H9 (cell line): ENCODE measurements at regions not wholly inside any gene's neighbourhood (a gene's known extent, or its start where the extent isn't known, plus 50 kb on each side); places are given as distances from the start of the nearest gene placed in this dataset.

Experiments
- DNase-seq: peaks from one replicate; pipeline ENCODE4 v3.0.0-alpha.2; 2017
- H2AFZ ChIP-seq: one replicate; pipeline ENCODE4 v1.6.1; 2013; ENCODE audit warnings: mild to moderate bottlenecking, low read length, control low read depth, moderate library complexity
- H2AK5ac ChIP-seq: 2 replicates; pipeline ENCODE4 v1.6.1; 2013; ENCODE audit warnings: low read length, control low read depth, mixed read lengths; ENCODE audit not compliant: insufficient read length
- H2BK120ac ChIP-seq: one replicate; pipeline ENCODE4 v1.6.1; 2013; ENCODE audit warnings: low read depth, mild to moderate bottlenecking, low read length, control low read depth, inconsistent platforms; ENCODE audit not compliant: poor library complexity, severe bottlenecking
- H2BK12ac ChIP-seq: 2 replicates; pipeline ENCODE4 v1.6.1; 2013; ENCODE audit warnings: low read length, control low read depth, mixed read lengths, low read depth; ENCODE audit not compliant: insufficient read length
- H2BK15ac ChIP-seq: 2 replicates; pipeline ENCODE4 v1.6.1; 2013; ENCODE audit warnings: low read depth, low read length, control low read depth
- H2BK20ac ChIP-seq: one replicate; pipeline ENCODE4 v1.6.1; 2013; ENCODE audit warnings: low read depth, mild to moderate bottlenecking, low read length, control low read depth, inconsistent platforms; ENCODE audit not compliant: poor library complexity, severe bottlenecking
- H2BK5ac ChIP-seq: 2 replicates; pipeline ENCODE4 v1.6.1; 2013; ENCODE audit warnings: low read length, control low read depth, mixed read lengths; ENCODE audit not compliant: insufficient read length
- H3K14ac ChIP-seq: 2 replicates; pipeline ENCODE4 v1.6.1; 2013; ENCODE audit warnings: low read length, control low read depth; ENCODE audit not compliant: insufficient read depth
- H3K18ac ChIP-seq: 2 replicates; pipeline ENCODE4 v1.6.1; 2013; ENCODE audit warnings: low read depth, mild to moderate bottlenecking, mixed read lengths, low read length, control low read depth; ENCODE audit not compliant: insufficient read length
- H3K23ac ChIP-seq: 2 replicates; pipeline ENCODE4 v1.6.1; 2013; ENCODE audit warnings: low read length, control low read depth, mixed read lengths, low read depth; ENCODE audit not compliant: insufficient read length
- H3K23me2 ChIP-seq: 2 replicates; pipeline ENCODE4 v1.6.1; 2013; ENCODE audit warnings: low read depth, mild to moderate bottlenecking, mixed read lengths, low read length, control low read depth; ENCODE audit not compliant: insufficient read length, poor library complexity, severe bottlenecking
- H3K27ac ChIP-seq: 2 replicates; pipeline ENCODE4 v1.5.1; 2013; ENCODE audit warnings: low read length, control low read depth, mixed read lengths, low read depth; ENCODE audit not compliant: insufficient read length
- H3K27me3 ChIP-seq: 2 replicates; pipeline ENCODE4 v1.6.1; 2013; ENCODE audit warnings: low read length, control low read depth, inconsistent platforms; ENCODE audit not compliant: insufficient read depth
- H3K4ac ChIP-seq: 2 replicates; pipeline ENCODE4 v1.6.1; 2013; ENCODE audit warnings: low read depth, mild to moderate bottlenecking, control low read depth, inconsistent platforms, low read length, moderate library complexity
- H3K4me1 ChIP-seq: 2 replicates; pipeline ENCODE4 v1.6.1; 2013; ENCODE audit warnings: low read length, control low read depth, inconsistent platforms; ENCODE audit not compliant: insufficient read depth
- H3K4me2 ChIP-seq: 2 replicates; pipeline ENCODE4 v1.6.1; 2013; ENCODE audit warnings: low read length, control low read depth, mixed read lengths; ENCODE audit not compliant: insufficient read length, insufficient read depth
- H3K56ac ChIP-seq: 2 replicates; pipeline ENCODE4 v1.6.1; 2013; ENCODE audit warnings: low read depth, mild to moderate bottlenecking, mixed read lengths, low read length, control low read depth; ENCODE audit not compliant: insufficient read length
- H3K79me1 ChIP-seq: 2 replicates; pipeline ENCODE4 v1.6.1; 2013; ENCODE audit warnings: low read depth, mild to moderate bottlenecking, moderate library complexity, low read length, control low read depth, inconsistent platforms; ENCODE audit not compliant: insufficient read depth, poor library complexity, severe bottlenecking
- H3K79me2 ChIP-seq: 2 replicates; pipeline ENCODE4 v1.6.1; 2013; ENCODE audit warnings: low read length, control low read depth, inconsistent platforms; ENCODE audit not compliant: insufficient read depth
- H3K9ac ChIP-seq: 2 replicates; pipeline ENCODE4 v1.6.1; 2013; ENCODE audit warnings: low read length, control low read depth, mixed read lengths; ENCODE audit not compliant: insufficient read length; ENCODE audit errors: extremely low read depth
- H3K9me3 ChIP-seq: one replicate; pipeline ENCODE4 v1.6.1; 2013; ENCODE audit warnings: low read depth, low read length, inconsistent platforms; ENCODE audit not compliant: control insufficient read depth
- H3T11ph ChIP-seq: one replicate; pipeline ENCODE4 v1.6.1; 2013; ENCODE audit warnings: mild to moderate bottlenecking, low read length, control low read depth, inconsistent platforms
- H4K20me1 ChIP-seq: one replicate; pipeline ENCODE4 v1.6.1; 2013; ENCODE audit not compliant: control insufficient read depth, insufficient read length, insufficient read depth
- H4K5ac ChIP-seq: 2 replicates; pipeline ENCODE4 v1.6.1; 2013; ENCODE audit warnings: low read depth, mild to moderate bottlenecking, mixed read lengths, low read length, control low read depth; ENCODE audit not compliant: insufficient read length
- H4K8ac ChIP-seq: replicated peaks from 2 replicates; pipeline ENCODE4 v1.6.1; 2013; ENCODE audit warnings: low read length, control low read depth, mixed read lengths, low read depth; ENCODE audit not compliant: insufficient read length
- H4K91ac ChIP-seq: 2 replicates; pipeline ENCODE4 v1.6.1; 2013; ENCODE audit warnings: low read depth, mild to moderate bottlenecking, moderate library complexity, mixed read lengths, low read length, control low read depth; ENCODE audit not compliant: insufficient read length
- H3K27ac Mint-ChIP-seq, 3 experiments: 2 replicates in 2 of 3; 3 replicates in 1 of 3; pipeline ENCODE4 v1.8.0; 2020 to 2021; ENCODE audit warnings: mixed read lengths in 3 of 3, mild to moderate bottlenecking in 1 of 3, moderate library complexity in 1 of 3
- H3K27me3 Mint-ChIP-seq: 2 replicates; pipeline ENCODE4 v1.8.0; 2021; ENCODE audit warnings: low read depth, mild to moderate bottlenecking, moderate library complexity, mixed read lengths
- H3K36me3 Mint-ChIP-seq, 3 experiments: 2 replicates in 2 of 3; 3 replicates in 1 of 3; pipeline ENCODE4 v1.8.0; 2020 to 2021; ENCODE audit warnings: low read depth in 3 of 3, mixed read lengths in 3 of 3; ENCODE audit not compliant: insufficient read depth in 1 of 3
- H3K4me1 Mint-ChIP-seq, 2 experiments: 2 replicates each; pipeline ENCODE4 v1.8.0; 2020; ENCODE audit warnings: mixed read lengths in 2 of 2
- H3K4me3 Mint-ChIP-seq, 2 experiments: 2 replicates in 1 of 2; 3 replicates in 1 of 2; pipeline ENCODE4 v1.8.0; 2020 to 2021; ENCODE audit warnings: mild to moderate bottlenecking in 2 of 2, mixed read lengths in 2 of 2, moderate library complexity in 1 of 2
- H3K9me3 Mint-ChIP-seq, 2 experiments: 2 replicates in 1 of 2; 3 replicates in 1 of 2; pipeline ENCODE4 v1.8.0; 2020; ENCODE audit warnings: mild to moderate bottlenecking in 2 of 2, mixed read lengths in 2 of 2, moderate library complexity in 1 of 2
- WGBS: extraction: QIAGEN DNeasy Blood & Tissue Kit; methylation state at CpG from one replicate; pipeline ENCODE4 v1.1.7; 2013; ENCODE audit warnings: missing lambda C conversion rate, low lambda C conversion rate, mixed read lengths; ENCODE audit not compliant: insufficient read length; ENCODE audit errors: extremely low coverage; 5-methylcytosine and 5-hydroxymethylcytosine counted together
- TF ChIP-seq, protein P1 (sequence below): fragments of 200-600 bp; sonication (generic); conservative IDR thresholded peaks from 3 replicates; pipeline ENCODE4 v1.8.0; 2021; ENCODE audit warnings: antibody characterized with exemption, mild to moderate bottlenecking

GRCh38 chr14:104316723-104317491, 178.5 kb downstream of the KIF26A start:
- Mint-ChIP-seq H3K27ac (no peak overlapping the region), H3K36me3 (no peaks in the 10 kb centered on the region)
- WGBS, result no CpG with 5 or more reads among the region's 12 CpGs

More at GRCh38 chr14:104316723-104317491, 178.5 kb downstream of the KIF26A start:
- Histone ChIP-seq H4K91ac (no peak overlapping the region), H3K9ac (no peak overlapping the region), H3K4me2 (no peak overlapping the region), H3K4me1 (no peaks in the 10 kb centered on the region), H2BK12ac (no peak overlapping the region), H3T11ph (no peak overlapping the region), H3K14ac (no peak overlapping the region), H3K27me3 (no peaks in the 10 kb centered on the region), H3K18ac (no peak overlapping the region), H3K79me1 (no peaks in the 10 kb centered on the region), H2BK15ac (no peak overlapping the region), H2BK120ac (no peak overlapping the region), H3K27ac (no peak overlapping the region), H3K56ac (no peak overlapping the region), H3K23me2 (no peaks in the 10 kb centered on the region), H3K4ac (no peak overlapping the region), H3K23ac (no peak overlapping the region), H3K79me2 (no peaks in the 10 kb centered on the region), H2AFZ (no peak overlapping the region), H2BK20ac (no peak overlapping the region), H4K8ac (no peak overlapping the region), H3K9me3 (no peaks in the 10 kb centered on the region), H2AK5ac (no peak overlapping the region), H4K20me1 (no peaks in the 10 kb centered on the region), H4K5ac (no peak overlapping the region), H2BK5ac (no peak overlapping the region)
- no peak for DNase-seq
- H3K9me3 Mint-ChIP-seq, result no peaks in the 10 kb centered on the region
- no peaks in the 10 kb centered on the region for H3K27me3 Mint-ChIP-seq
- H3K4me1 Mint-ChIP-seq, result no peaks in the 10 kb centered on the region; a peak in 1 of 4 replicates
- TF ChIP-seq, protein P1, sequence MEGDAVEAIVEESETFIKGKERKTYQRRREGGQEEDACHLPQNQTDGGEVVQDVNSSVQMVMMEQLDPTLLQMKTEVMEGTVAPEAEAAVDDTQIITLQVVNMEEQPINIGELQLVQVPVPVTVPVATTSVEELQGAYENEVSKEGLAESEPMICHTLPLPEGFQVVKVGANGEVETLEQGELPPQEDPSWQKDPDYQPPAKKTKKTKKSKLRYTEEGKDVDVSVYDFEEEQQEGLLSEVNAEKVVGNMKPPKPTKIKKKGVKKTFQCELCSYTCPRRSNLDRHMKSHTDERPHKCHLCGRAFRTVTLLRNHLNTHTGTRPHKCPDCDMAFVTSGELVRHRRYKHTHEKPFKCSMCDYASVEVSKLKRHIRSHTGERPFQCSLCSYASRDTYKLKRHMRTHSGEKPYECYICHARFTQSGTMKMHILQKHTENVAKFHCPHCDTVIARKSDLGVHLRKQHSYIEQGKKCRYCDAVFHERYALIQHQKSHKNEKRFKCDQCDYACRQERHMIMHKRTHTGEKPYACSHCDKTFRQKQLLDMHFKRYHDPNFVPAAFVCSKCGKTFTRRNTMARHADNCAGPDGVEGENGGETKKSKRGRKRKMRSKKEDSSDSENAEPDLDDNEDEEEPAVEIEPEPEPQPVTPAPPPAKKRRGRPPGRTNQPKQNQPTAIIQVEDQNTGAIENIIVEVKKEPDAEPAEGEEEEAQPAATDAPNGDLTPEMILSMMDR, result no peak
- no peak overlapping the region for H3K4me3 Mint-ChIP-seq
